HG03066 (cell line): ENCODE measurements at regions not wholly inside any gene's neighbourhood (a gene's known extent, or its start where the extent isn't known, plus 50 kb on each side); places are given as distances from the start of the nearest gene placed in this dataset.

Experiments used
- ATAC-seq: cut with Tn5 transposase; IDR thresholded peaks from one replicate; pipeline ENCODE4 v1.9.1; 2021; ENCODE audit warnings: low read depth; ENCODE audit not compliant: unreplicated experiment

- no peak for ATAC-seq
These were observed 72.3 kb upstream of the TMCC3 start for GRCh38 chr12:94722664-94723063.

GRCh38 chr12:94721173-94721572 is 70.8 kb upstream of the TMCC3 start:
- peak; percentile 80 for ATAC-seq

GRCh38 chr12:94718114-94718513 is 67.8 kb upstream of the TMCC3 start:
- ATAC-seq: no peak

GRCh38 chr12:94717656-94718055 is 67.3 kb upstream of the TMCC3 start:
- no peak for ATAC-seq

- ATAC-seq: no peak
These were observed 66.8 kb upstream of the TMCC3 start for GRCh38 chr12:94717108-94717507.

GRCh38 chr12:94716339-94716738 is 66.0 kb upstream of the TMCC3 start:
- no peak for ATAC-seq

GRCh38 chr12:94714378-94715114 is 64.2 kb upstream of the TMCC3 start:
- ATAC-seq: no peak

- no peak for ATAC-seq
These were observed 62.6 kb upstream of the TMCC3 start for GRCh38 chr12:94712815-94713515.

GRCh38 chr12:94710933-94711332 is 60.6 kb upstream of the TMCC3 start:
- ATAC-seq: no peak

GRCh38 chr12:94707892-94708291 is 57.5 kb upstream of the TMCC3 start:
- no peak for ATAC-seq

GRCh38 chr12:94707036-94707435 is 56.7 kb upstream of the TMCC3 start:
- ATAC-seq: no peak

- peak; percentile 59 for ATAC-seq
These were observed 55.9 kb upstream of the TMCC3 start for GRCh38 chr12:94706250-94706661.

GRCh38 chr12:94705676-94706075 is 55.3 kb upstream of the TMCC3 start:
- ATAC-seq: no peak

- no peak for ATAC-seq
These were observed 54.3 kb upstream of the TMCC3 start for GRCh38 chr12:94704452-94705306.

GRCh38 chr12:94702696-94703095 is 52.3 kb upstream of the TMCC3 start:
- no peak for ATAC-seq

GRCh38 chr12:94701711-94702110 is 51.4 kb upstream of the TMCC3 start:
- ATAC-seq: no peak

- ATAC-seq: no peak
These were observed 50.3 kb upstream of the TMCC3 start for GRCh38 chr12:94700662-94701061.
